Endothelial cell of hepatic sinusoid (primary cell): ENCODE measurements at regions not wholly inside any gene's neighbourhood (a gene's known extent, or its start where the extent isn't known, plus 50 kb on each side); places are given as distances from the start of the nearest gene placed in this dataset.
"Not testable (repeated sequence)": the region's sequence is repeated elsewhere in the genome, so short reads cannot be mapped to it uniquely, and the experiment has no call there.

Experiments used
- in situ Hi-C: cut with HindIII; loops from 2 replicates; pipeline ENCODE4 v1.10.0; 2017; ENCODE audit warnings: low sequenced_read_pairs

- in situ Hi-C loops = no loop called here
Observed at GRCh38 chr11:12585861-12586260, 88.4 kb upstream of the TEAD1 start.

GRCh38 chr11:12587333-12587991, 86.8 kb upstream of the TEAD1 start:
- in situ Hi-C loops = no loop called here

GRCh38 chr11:12591706-12592105, 82.5 kb upstream of the TEAD1 start:
- in situ Hi-C loops = no loop called here

DNA sequence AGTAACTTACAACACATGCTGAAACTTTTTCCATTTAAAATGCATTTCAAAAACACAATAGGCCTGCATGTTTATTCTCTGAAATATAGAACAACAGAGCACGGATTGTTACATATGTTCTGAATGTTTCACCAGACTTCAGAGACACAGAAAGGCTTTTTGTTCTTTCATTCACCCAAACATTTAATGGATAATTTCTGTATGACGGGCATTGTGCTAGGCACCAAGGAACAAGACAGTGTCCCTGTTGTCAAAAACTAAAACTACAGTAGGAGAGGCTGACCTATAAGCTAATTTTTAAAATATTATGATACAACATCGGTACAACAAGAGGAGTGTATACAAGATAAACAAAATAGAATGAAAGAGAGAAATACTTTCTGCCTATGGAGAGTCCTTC, 81.9 kb upstream of the TEAD1 start:
- in situ Hi-C loops = no loop called here

DNA sequence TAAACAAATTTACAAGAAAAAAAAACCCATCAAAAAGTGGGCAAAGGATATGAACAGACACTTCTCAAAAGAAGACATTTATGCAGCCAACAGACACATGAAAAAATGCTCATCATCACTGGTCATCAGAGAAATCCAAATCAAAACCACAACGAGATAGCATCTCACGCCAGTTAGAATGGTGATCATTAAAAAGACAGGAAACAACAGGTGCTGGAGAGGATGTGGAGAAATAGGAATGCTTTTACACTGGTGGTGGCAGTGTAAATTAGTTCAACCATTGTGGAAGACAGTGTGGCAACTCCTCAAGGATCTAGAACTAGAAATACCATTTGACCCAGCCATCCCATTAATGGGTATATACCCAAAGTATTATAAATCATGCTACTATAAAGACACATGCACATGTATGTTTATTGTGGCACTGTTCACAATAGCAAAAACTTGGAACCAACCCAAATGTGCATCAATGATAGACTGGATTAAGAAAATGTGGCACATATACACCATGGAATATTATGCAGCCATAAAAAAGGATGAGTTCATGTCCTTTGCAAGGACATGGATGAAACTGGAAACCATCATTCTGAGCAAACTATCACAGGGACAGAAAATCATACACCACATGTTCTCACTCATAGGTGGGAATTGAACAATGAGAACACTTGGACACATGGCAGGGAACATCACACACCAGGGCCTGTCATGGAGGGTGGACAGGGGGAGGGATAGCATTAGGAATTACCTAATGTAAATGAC, 79.0 kb upstream of the TEAD1 start:
- in situ Hi-C loops = not testable (repeated sequence)

DNA sequence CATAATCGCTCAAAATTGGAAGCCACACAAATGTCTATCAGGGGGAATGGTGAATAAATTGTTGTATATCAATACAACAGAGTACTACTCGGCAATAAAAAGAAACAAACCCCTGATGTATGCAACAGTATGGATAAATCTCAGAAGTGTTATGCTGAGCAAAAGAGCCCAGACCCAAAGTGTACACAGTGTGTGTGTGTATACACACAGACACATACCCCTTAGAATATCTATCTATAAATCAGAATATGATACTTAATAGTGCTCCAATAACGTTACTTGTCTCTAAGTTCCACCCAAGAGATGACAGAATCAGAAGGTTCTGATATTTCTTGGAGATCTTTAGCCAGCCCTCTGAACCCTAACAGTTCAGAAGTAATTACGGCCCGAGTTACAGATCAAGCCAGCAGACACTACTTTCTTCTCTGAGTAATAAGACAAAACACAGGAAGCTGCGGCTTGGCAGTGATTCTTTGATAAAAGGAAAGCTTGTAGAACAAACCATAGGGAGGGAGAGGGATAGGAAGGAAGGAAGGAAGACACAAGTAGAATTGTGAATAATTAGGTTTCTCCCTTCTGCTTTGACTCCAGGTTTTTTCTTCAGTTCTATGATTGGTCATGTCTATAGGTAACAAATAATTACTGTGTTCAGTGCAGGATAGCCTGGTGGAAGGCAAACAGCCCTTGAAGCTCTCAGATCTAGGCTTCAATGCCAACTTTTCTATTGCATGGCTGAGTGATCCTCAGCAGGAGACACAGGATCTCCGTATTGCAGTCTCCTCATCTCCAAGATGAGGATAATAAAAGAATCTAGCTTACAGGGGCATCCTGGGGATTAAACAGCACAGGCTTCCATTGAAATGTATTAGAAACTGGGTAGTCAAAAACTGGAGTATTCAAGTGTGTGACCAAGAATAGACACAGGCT, 75.6 kb upstream of the TEAD1 start:
- in situ Hi-C loops = no loop called here

GRCh38 chr11:12599408-12600143, 74.6 kb upstream of the TEAD1 start:
- in situ Hi-C loops = loop anchor here (25.0 kb wide), 1 partner anchor 288 kb away; no protein-coding TSS in a partner anchor

GRCh38 chr11:12600829-12601228, 73.4 kb upstream of the TEAD1 start:
- in situ Hi-C loops = loop anchor here (25.0 kb wide), 1 partner anchor 286 kb away; no protein-coding TSS in a partner anchor

GRCh38 chr11:12602421-12602820, 71.8 kb upstream of the TEAD1 start:
- in situ Hi-C loops = loop anchor here (25.0 kb wide), 1 partner anchor 285 kb away; no protein-coding TSS in a partner anchor

- in situ Hi-C loops = loop anchor here (25.0 kb wide), 1 partner anchor 284 kb away; no protein-coding TSS in a partner anchor
Observed at GRCh38 chr11:12603143-12604088, 70.8 kb upstream of the TEAD1 start.

DNA sequence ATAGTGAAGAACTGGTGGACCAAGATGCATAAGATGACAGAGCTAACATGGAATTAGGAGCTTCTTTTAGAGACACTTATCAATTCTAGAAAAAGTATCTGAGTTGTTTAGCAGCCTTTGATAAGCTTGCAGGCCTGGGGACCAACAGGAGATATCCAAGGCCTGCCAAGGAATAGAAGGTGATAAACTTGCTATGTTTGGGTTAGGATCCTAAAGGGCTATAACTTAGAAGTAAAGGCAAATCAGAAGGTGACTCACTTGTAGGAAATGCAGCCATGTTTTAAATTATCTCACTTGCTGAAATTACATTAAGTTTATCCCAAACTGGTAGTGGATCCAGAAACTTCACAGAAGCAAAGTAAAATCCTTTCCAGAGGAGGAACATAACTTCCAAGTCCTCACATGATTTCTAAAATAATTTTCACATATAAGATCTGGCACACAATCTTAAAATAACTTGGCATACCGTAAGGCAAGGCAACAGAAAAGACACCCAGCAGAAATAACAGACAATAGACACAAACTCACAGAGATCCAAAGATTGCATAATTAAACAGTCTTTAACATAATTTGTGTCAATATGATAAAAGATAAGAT, 69.6 kb upstream of the TEAD1 start:
- in situ Hi-C loops = loop anchor here (25.0 kb wide), 1 partner anchor 283 kb away; no protein-coding TSS in a partner anchor

DNA sequence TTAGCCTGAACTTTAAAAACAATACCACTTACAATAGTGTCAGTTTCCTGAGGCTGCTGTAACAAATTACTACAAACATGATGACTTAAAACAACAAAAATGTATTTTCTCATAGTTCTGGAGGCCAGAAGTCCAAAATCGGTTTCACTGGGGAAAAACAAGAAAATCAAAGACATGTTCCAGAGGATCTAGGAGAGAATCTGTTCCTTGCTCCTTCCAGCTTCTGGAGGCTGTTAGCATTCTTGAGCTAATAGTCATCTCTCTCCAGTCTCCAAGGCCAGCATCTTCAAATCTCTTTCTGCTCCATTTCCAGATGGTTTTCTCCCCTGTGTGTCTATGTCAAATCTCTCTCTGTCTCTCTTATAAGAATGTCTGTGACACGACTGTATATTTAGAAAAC, 67.6 kb upstream of the TEAD1 start:
- in situ Hi-C loops = loop anchor here (25.0 kb wide), 1 partner anchor 281 kb away; no protein-coding TSS in a partner anchor

DNA sequence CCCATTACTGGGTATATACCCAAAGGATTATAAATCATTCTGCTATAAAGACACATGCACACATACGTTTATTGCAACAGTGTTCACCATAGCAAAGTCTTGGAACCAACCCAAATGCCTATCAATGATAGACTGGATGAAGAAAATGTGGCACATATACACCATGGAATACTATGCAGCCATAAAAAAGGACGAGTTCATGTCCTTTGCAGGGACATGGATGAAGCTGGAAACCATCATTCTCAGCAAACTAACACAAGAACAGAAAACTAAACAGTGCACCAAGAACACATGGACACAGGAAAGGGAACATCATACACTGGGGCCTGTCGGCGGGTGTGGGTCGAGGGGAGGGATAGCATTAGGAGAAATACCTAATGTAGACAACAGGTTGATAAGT, 65.5 kb upstream of the TEAD1 start:
- in situ Hi-C loops = loop anchor here (25.0 kb wide), 1 partner anchor 279 kb away; no protein-coding TSS in a partner anchor

DNA sequence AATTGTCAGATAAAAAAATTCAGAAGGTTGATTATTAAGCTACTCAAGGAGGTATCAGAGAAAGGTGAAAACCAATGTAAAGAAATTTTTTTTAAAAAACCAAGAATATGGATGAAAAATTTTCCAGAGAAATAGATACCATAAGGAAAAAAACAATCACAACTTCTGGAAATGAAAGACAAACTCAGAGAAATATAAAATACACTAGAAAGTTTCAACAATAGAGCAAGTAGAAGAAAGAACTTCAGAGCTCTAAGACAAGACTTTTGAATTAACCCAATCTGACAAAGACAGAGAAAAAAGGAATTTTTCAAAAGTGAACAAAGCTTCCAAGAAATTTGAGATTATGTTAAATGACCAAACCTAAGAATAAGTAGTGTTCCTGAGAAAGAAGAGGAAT, 62.9 kb upstream of the TEAD1 start:
- in situ Hi-C loops = loop anchor here (5.0 to 25.0 kb wide), 2 partner anchors 69 to 276 kb away; no protein-coding TSS in a partner anchor

GRCh38 chr11:12617632-12618031, 56.6 kb upstream of the TEAD1 start:
- in situ Hi-C loops = loop anchor here (25.0 kb wide), 1 partner anchor 270 kb away; no protein-coding TSS in a partner anchor

DNA sequence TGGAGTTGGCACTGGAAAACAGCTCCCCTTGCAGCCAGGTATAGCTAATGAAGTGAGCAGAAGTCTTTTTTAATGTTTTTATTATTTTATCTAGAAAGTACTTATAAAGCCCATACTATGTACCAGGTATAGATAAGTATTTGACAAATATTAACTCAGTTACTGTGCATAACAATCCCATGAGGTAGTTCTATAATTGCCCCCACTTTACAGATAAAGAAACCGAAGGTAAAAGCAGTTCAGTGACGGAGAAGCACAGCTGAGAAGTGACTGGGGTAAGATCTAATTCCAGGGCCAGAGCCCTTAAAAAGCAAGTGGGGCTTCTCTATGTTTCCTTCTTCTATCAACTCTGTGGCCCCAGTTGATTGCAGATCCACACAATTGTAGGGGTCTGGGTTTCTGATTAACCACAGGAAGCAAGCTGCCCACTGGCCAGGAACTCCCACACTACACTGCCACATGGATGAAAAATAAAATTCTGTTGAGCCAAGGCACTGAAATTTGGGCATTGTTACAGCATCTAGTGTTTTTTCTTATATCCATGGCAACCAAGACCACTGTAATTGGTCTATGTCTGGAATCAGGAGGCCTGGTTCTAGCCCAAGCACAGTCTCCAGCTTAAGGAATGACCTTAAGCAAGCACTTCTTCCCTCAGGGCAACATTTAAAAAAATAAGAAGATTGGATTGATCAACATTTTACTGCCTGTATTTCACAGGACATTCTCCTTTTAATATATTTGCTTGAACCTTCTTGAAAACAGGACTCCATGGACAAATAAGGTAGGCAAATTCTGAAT, 55.3 kb upstream of the TEAD1 start:
- in situ Hi-C loops = loop anchor here (25.0 kb wide), 1 partner anchor 268 kb away; no protein-coding TSS in a partner anchor

DNA sequence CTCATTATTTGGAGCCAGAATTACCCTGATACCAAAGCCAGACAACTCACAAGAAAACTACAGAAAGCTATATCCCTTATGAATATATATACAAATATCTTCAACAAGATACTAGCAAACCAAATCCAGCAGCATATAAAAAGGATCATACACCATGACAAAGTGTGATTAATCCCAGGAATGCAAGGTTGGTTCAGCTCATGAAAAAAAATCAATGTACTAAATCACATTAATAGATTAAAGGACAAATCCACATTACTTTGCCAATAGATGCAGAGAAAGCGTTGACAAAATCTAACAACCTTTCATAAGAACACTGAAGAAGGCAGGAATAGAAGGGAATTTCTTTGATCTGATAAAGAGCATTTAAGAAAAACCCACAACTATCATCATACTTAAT, 50.4 kb upstream of the TEAD1 start:
- in situ Hi-C loops = loop anchor here (25.0 kb wide), 1 partner anchor 263 kb away; no protein-coding TSS in a partner anchor
